Chondrocyte (in vitro differentiated cells): ENCODE measurements at regions not wholly inside any gene's neighbourhood (a gene's known extent, or its start where the extent isn't known, plus 50 kb on each side); places are given as distances from the start of the nearest gene placed in this dataset.
"Not testable (repeated sequence)": the region's sequence is repeated elsewhere in the genome, so short reads cannot be mapped to it uniquely, and the experiment has no call there.

Experiments used
- DNase-seq: peaks from one replicate; pipeline ENCODE4 v3.0.0; 2021; ENCODE audit warnings: mixed read lengths, low spot score
- H3K27ac Mint-ChIP-seq: one replicate; pipeline ENCODE4 v1.8.0; 2021; ENCODE audit warnings: mild to moderate bottlenecking, moderate library complexity, mixed read lengths; ENCODE audit not compliant: unreplicated experiment
- H3K27me3 Mint-ChIP-seq: 2 replicates; pipeline ENCODE4 v1.8.0; 2021; ENCODE audit warnings: low read depth, mixed read lengths
- H3K36me3 Mint-ChIP-seq: 2 replicates; pipeline ENCODE4 v1.8.0; 2021; ENCODE audit warnings: low read depth, mixed read lengths
- H3K4me1 Mint-ChIP-seq: 2 replicates; pipeline ENCODE4 v1.8.0; 2021; ENCODE audit warnings: low read depth, mild to moderate bottlenecking, mixed read lengths
- H3K4me3 Mint-ChIP-seq: one replicate; pipeline ENCODE4 v1.8.0; 2021; ENCODE audit warnings: mild to moderate bottlenecking, moderate library complexity, mixed read lengths; ENCODE audit not compliant: unreplicated experiment
- H3K9me3 Mint-ChIP-seq: 2 replicates; pipeline ENCODE4 v1.8.0; 2021; ENCODE audit warnings: low read depth, mixed read lengths
- CTCF ChIP-seq: fragments of 200-600 bp; sonication (generic); IDR thresholded peaks from 2 replicates; pipeline ENCODE4 v1.5.0; 2021; ENCODE audit warnings: antibody characterized with exemption, mild to moderate bottlenecking, moderate library complexity

GRCh38 chr14:98210045-98210672 is 1061.8 kb downstream of the BCL11B start:
- no peaks in the 10 kb centered on the region for H3K36me3 Mint-ChIP-seq
- no peak overlapping the region for H3K27ac Mint-ChIP-seq
- H3K4me3 Mint-ChIP-seq, result no peak overlapping the region
- no peaks in the 10 kb centered on the region for H3K9me3 Mint-ChIP-seq
- no peak for TF ChIP-seq CTCF
- peaks cover 28% of the 10 kb centered on the region for H3K27me3 Mint-ChIP-seq
- H3K4me1 Mint-ChIP-seq, result no peaks in the 10 kb centered on the region
- DNase-seq, result no peak

- no peak for DNase-seq
- Mint-ChIP-seq H3K36me3 (no peaks in the 10 kb centered on the region), H3K27me3 (peaks cover 10% of the 10 kb centered on the region), H3K9me3 (no peaks in the 10 kb centered on the region), H3K27ac (no peak overlapping the region), H3K4me1 (no peaks in the 10 kb centered on the region), H3K4me3 (no peak overlapping the region)
- TF ChIP-seq CTCF, result no peak
These were observed 1054.5 kb downstream of the BCL11B start for GRCh38 chr14:98217530-98217929.

- Mint-ChIP-seq H3K9me3 (peaks cover 2% of the 10 kb centered on the region), H3K27me3 (peaks cover 9% of the 10 kb centered on the region), H3K27ac (no peak overlapping the region), H3K4me1 (no peaks in the 10 kb centered on the region), H3K36me3 (no peaks in the 10 kb centered on the region), H3K4me3 (no peak overlapping the region)
- no peak for TF ChIP-seq CTCF
- DNase-seq, result no peak
These were observed 1053.8 kb downstream of the BCL11B start for GRCh38 chr14:98218218-98218617.

- H3K36me3 Mint-ChIP-seq, result no peaks in the 10 kb centered on the region
- peaks cover 9% of the 10 kb centered on the region for H3K27me3 Mint-ChIP-seq
- H3K27ac Mint-ChIP-seq, result no peak overlapping the region
- peaks cover 4% of the 10 kb centered on the region for H3K9me3 Mint-ChIP-seq
- no peak overlapping the region for H3K4me3 Mint-ChIP-seq
- DNase-seq, result no peak
- TF ChIP-seq CTCF, result no peak
- no peaks in the 10 kb centered on the region for H3K4me1 Mint-ChIP-seq
These were observed 1052.4 kb downstream of the BCL11B start for GRCh38 chr14:98219638-98220037.

- Mint-ChIP-seq H3K27ac (no peak overlapping the region), H3K27me3 (no peaks in the 10 kb centered on the region)
These were observed 1048.9 kb downstream of the BCL11B start for GRCh38 chr14:98223106-98223505.

GRCh38 chr14:98223710-98224109 is 1048.3 kb downstream of the BCL11B start:
- not testable (repeated sequence) for DNase-seq

More at GRCh38 chr14:98223106-98223505, 1048.9 kb downstream of the BCL11B start:
- TF ChIP-seq CTCF, result no peak
- H3K4me1 Mint-ChIP-seq, result no peaks in the 10 kb centered on the region
- peaks cover 4% of the 10 kb centered on the region for H3K9me3 Mint-ChIP-seq
- no peak for DNase-seq
- no peak overlapping the region for H3K4me3 Mint-ChIP-seq
- H3K36me3 Mint-ChIP-seq, result no peaks in the 10 kb centered on the region

More at GRCh38 chr14:98223710-98224109, 1048.3 kb downstream of the BCL11B start:
- H3K27ac Mint-ChIP-seq, H3K36me3 Mint-ChIP-seq, H3K4me1 Mint-ChIP-seq, H3K27me3 Mint-ChIP-seq, H3K4me3 Mint-ChIP-seq, H3K9me3 Mint-ChIP-seq: not testable (repeated sequence)
